ENCODE measurements at regions not wholly inside any gene's neighbourhood (a gene's known extent, or its start where the extent isn't known, plus 50 kb on each side); places are given as distances from the start of the nearest gene placed in this dataset.

- H4K20me1 ChIP-seq (ENCODE audit: insufficient read depth), result no peaks in the 10 kb centered on the region
- no TSS peak for BruUV-seq (replicated peaks)
- no peaks in the 10 kb centered on the region for H3K4me1 ChIP-seq (ENCODE audit: control insufficient read depth in 1 of 2, insufficient read depth in 2 of 2, low read length in 2 of 2)
- no peak overlapping the region for H3K9ac ChIP-seq (ENCODE audit: low read length)
- no peaks in the 10 kb centered on the region; the same call in 1 of the 2 replicates for H3K9me2 ChIP-seq (ENCODE audit: insufficient read depth)
- POLR2A ChIA-PET, result no interaction called here
- H3K4me2 ChIP-seq (ENCODE audit: low read length), result no peak overlapping the region
- H3K79me2 ChIP-seq (ENCODE audit: insufficient read depth, low read length), result no peaks in the 10 kb centered on the region; the same call in 1 of the 2 replicates
- RAD21 ChIA-PET (ENCODE audit: low non-redundant PET in 1 of 2, low total read pairs in 2 of 2, uncharacterized antibody in 2 of 2, unreplicated experiment in 2 of 2), result no interaction called here
- no peaks in the 10 kb centered on the region for H3K27me3 ChIP-seq (ENCODE audit: insufficient read depth, low read length)
- H3K36me3 ChIP-seq (ENCODE audit: control insufficient read depth in 1 of 2, insufficient read depth in 2 of 2, low read length in 2 of 2), result no peaks in the 10 kb centered on the region
- H3K4me3 ChIP-seq (replicated peaks in 1 of 2; ENCODE audit: low read depth in 1 of 2, low read length in 2 of 2), result no peak overlapping the region
- H2AFZ ChIP-seq (ENCODE audit: low read depth, low read length, poor library complexity, severe bottlenecking), result peak overlapping the region; percentile 64
- intact Hi-C loops (cut with micrococcal nuclease), result no loop called here
- DNase-seq (ENCODE audit: low read depth, low spot score) (no peak), ATAC-seq (no peak)
- CTCF ChIA-PET, result no interaction called here
- TF ChIP-seq POLR2AphosphoS5 (IDR thresholded peaks at IDR 0.05; ENCODE audit: low read depth, low read length) (no peak), SP1 (IDR thresholded peaks at IDR 0.05; ENCODE audit: low read depth) (no peak), EZH2phosphoT487 (IDR thresholded peaks at IDR 0.05; ENCODE audit: borderline replicate concordance) (no peak), YY1 (IDR thresholded peaks at IDR 0.05; ENCODE audit: extremely low read depth, insufficient replicate concordance, low read depth, low read length) (no peak), ZFX (IDR thresholded peaks at IDR 0.05) (no peak), SIN3A (IDR thresholded peaks at IDR 0.05; ENCODE audit: low read depth) (no peak), ATF3 (IDR thresholded peaks at IDR 0.05) (no peak), REST (IDR thresholded peaks at IDR 0.05; ENCODE audit: low read depth) (no peak)
- H3K27ac ChIP-seq (ENCODE audit: low read depth, low read length), result no peak overlapping the region
- no peaks in the 10 kb centered on the region for H3K9me3 ChIP-seq (ENCODE audit: control insufficient read depth in 1 of 2, insufficient read depth in 1 of 2, low read depth in 1 of 2, low read length in 2 of 2)
Measured at GRCh38 chr7:84654273-84654672, 459.7 kb upstream of the SEMA3A start.

All from HCT116 (cell line).